Duodenal mucosa (tissue), 2 donors: ENCODE measurements at regions not wholly inside any gene's neighbourhood (a gene's known extent, or its start where the extent isn't known, plus 50 kb on each side); places are given as distances from the start of the nearest gene placed in this dataset.

ENCODE experiments used
- H3K27ac ChIP-seq: one replicate; pipeline ENCODE4 v1.7.0; 2013; ENCODE audit warnings: low read depth, low read length
- H3K27me3 ChIP-seq, 2 donors: one replicate each; pipeline ENCODE4 v1.7.0; 2013; ENCODE audit warnings: low read length in 2 of 2, control low read depth in 1 of 2; ENCODE audit not compliant: insufficient read depth in 2 of 2, control insufficient read depth in 1 of 2
- H3K36me3 ChIP-seq, 2 donors: one replicate each; pipeline ENCODE4 v1.7.0; 2013; ENCODE audit warnings: low read length in 2 of 2, control low read depth in 1 of 2; ENCODE audit not compliant: insufficient read depth in 2 of 2, control insufficient read depth in 1 of 2
- H3K4me1 ChIP-seq, 2 donors: one replicate each; pipeline ENCODE4 v1.7.0; 2013; ENCODE audit warnings: low read length in 2 of 2, control low read depth in 1 of 2; ENCODE audit not compliant: insufficient read depth in 2 of 2, control insufficient read depth in 1 of 2
- H3K4me3 ChIP-seq, 2 donors: one replicate each; pipeline ENCODE4 v1.7.0; 2013; ENCODE audit warnings: low read length in 2 of 2, low read depth in 1 of 2
- H3K9ac ChIP-seq, 2 donors: one replicate each; pipeline ENCODE4 v1.7.0; 2013; ENCODE audit warnings: low read length in 2 of 2, low read depth in 1 of 2
- H3K9me3 ChIP-seq, 2 donors: one replicate each; pipeline ENCODE4 v1.7.0; 2013; ENCODE audit warnings: low read length in 2 of 2, control low read depth in 1 of 2; ENCODE audit not compliant: control insufficient read depth in 1 of 2

DNA sequence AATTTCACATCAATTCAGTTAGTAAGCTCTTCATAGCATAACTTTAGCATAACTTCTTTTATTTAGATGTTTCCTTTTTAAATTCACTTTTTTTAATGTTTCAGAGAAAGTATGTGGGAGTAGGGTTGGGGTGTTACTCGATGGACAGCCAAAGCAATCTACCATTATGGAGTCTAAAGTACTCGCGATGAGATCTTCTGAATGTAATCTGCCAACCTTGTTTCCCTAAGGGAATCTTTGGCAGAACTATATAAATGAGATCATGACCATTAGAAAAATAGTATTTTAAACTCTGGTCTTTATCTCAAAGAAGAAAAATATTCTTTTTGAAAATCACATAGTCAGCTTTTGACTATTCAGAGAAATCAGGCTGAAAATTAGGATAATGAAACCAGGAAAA is 103.9 kb downstream of the BBS10 start:
- Histone ChIP-seq H3K9me3 (no peaks in the 10 kb centered on the region), H3K27ac (no peak overlapping the region)

GRCh38 chr12:76242813-76243550 is 105.2 kb downstream of the BBS10 start:
- Histone ChIP-seq H3K27ac (no peak overlapping the region), H3K36me3 (no peaks in the 10 kb centered on the region), H3K27me3 (no peaks in the 10 kb centered on the region), H3K9ac (no peak overlapping the region), H3K4me1 (no peaks in the 10 kb centered on the region), H3K4me3 (no peak overlapping the region), H3K9me3 (no peaks in the 10 kb centered on the region)

More for the DNA sequence above, 103.9 kb downstream of the BBS10 start:
- Histone ChIP-seq H3K4me1 (no peaks in the 10 kb centered on the region), H3K27me3 (no peaks in the 10 kb centered on the region), H3K9ac (no peak overlapping the region), H3K36me3 (no peaks in the 10 kb centered on the region), H3K4me3 (no peak overlapping the region)

GRCh38 chr12:76241371-76241770 is 106.8 kb downstream of the BBS10 start:
- Histone ChIP-seq H3K9ac (no peak overlapping the region), H3K4me1 (no peaks in the 10 kb centered on the region), H3K36me3 (no peaks in the 10 kb centered on the region), H3K9me3 (no peaks in the 10 kb centered on the region), H3K4me3 (no peak overlapping the region), H3K27ac (no peak overlapping the region), H3K27me3 (no peaks in the 10 kb centered on the region)

- Histone ChIP-seq H3K4me1 (no peaks in the 10 kb centered on the region), H3K4me3 (no peak overlapping the region), H3K27me3 (no peaks in the 10 kb centered on the region), H3K9ac (no peak overlapping the region), H3K27ac (no peak overlapping the region), H3K9me3 (no peaks in the 10 kb centered on the region), H3K36me3 (no peaks in the 10 kb centered on the region)
Measured at GRCh38 chr12:76240281-76240680, 107.9 kb downstream of the BBS10 start.

GRCh38 chr12:76238688-76239087 is 109.5 kb downstream of the BBS10 start:
- H3K4me3 ChIP-seq, result no peak overlapping the region
- H3K36me3 ChIP-seq, result no peaks in the 10 kb centered on the region
- H3K27me3 ChIP-seq, result no peaks in the 10 kb centered on the region
- no peaks in the 10 kb centered on the region for H3K9me3 ChIP-seq
- no peak overlapping the region for H3K9ac ChIP-seq
- H3K27ac ChIP-seq, result no peak overlapping the region
- H3K4me1 ChIP-seq, result no peaks in the 10 kb centered on the region

DNA sequence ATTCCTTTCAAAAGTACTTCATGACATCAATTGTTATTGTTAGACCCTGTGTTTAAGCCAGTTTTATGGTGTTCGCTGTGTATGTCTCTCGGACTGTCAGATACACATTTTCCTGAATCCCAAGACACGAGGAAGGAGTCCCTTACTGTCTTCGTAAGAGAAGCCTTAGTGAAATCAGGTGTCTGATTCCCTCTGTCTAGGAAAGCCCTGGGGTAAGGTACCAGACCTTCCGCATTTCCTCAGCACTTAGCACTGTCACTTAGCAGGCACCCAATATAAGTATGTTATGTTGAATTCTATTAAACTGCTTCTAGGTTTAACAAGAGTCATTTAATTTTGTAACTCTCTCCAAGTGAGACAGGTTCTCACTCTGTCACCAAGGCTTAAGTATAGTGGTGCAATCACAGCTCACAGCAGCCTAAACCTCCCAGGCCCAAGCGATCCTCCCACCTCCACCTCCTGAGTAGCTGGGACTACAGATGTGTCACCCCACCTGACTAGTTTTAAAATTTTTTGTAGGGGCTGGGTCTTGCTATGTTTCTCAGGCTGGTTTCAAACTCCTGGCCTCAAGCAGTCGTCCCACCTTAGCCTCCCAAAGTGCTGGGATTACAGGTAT is 111.0 kb downstream of the BBS10 start:
- no peak overlapping the region for H3K4me3 ChIP-seq
- no peak overlapping the region for H3K9ac ChIP-seq
- H3K36me3 ChIP-seq, result no peaks in the 10 kb centered on the region
- no peaks in the 10 kb centered on the region for H3K9me3 ChIP-seq
- no peaks in the 10 kb centered on the region for H3K4me1 ChIP-seq
- no peaks in the 10 kb centered on the region for H3K27me3 ChIP-seq
- no peak overlapping the region for H3K27ac ChIP-seq

- H3K4me3 ChIP-seq, result no peak overlapping the region
- H3K36me3 ChIP-seq, result no peaks in the 10 kb centered on the region
- no peaks in the 10 kb centered on the region for H3K9me3 ChIP-seq
- no peak overlapping the region for H3K9ac ChIP-seq
- no peaks in the 10 kb centered on the region for H3K4me1 ChIP-seq
- no peak overlapping the region for H3K27ac ChIP-seq
- no peaks in the 10 kb centered on the region for H3K27me3 ChIP-seq
Measured at GRCh38 chr12:76236640-76237039, 111.6 kb downstream of the BBS10 start.

- H3K27me3 ChIP-seq, result no peaks in the 10 kb centered on the region
- H3K4me1 ChIP-seq, result no peaks in the 10 kb centered on the region
- no peaks in the 10 kb centered on the region for H3K9me3 ChIP-seq
- no peaks in the 10 kb centered on the region for H3K36me3 ChIP-seq
- H3K4me3 ChIP-seq, result no peak overlapping the region
- H3K9ac ChIP-seq, result no peak overlapping the region
- H3K27ac ChIP-seq, result no peak overlapping the region
Measured at GRCh38 chr12:76234741-76235140, 113.5 kb downstream of the BBS10 start.

DNA sequence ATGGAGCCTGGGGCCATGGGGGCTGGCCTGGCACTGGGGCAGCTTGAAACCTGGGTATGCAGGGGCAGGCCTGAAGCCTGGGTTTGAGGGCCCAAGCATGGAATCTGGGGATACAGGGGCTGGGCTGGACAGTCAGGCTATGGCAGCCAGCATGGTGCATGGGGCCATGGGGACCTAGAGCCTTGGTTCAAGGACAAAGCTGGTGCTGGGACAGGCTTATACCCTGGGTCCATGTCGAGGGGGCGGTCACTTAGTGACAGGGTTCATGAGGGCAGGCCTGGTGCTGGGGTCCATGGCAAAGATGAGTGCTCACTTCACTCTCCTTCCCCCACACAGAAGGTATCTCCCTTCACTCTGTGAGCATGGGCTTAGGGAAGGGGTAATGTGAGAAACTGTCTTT is 116.2 kb downstream of the BBS10 start:
- no peaks in the 10 kb centered on the region for H3K27me3 ChIP-seq

GRCh38 chr12:76226956-76227355 is 121.3 kb downstream of the BBS10 start:
- Histone ChIP-seq H3K36me3 (no peaks in the 10 kb centered on the region), H3K4me1 (no peaks in the 10 kb centered on the region), H3K9me3 (no peaks in the 10 kb centered on the region), H3K27me3 (no peaks in the 10 kb centered on the region), H3K4me3 (no peak overlapping the region), H3K9ac (no peak overlapping the region), H3K27ac (no peak overlapping the region)

More for the DNA sequence above, 116.2 kb downstream of the BBS10 start:
- Histone ChIP-seq H3K36me3 (no peaks in the 10 kb centered on the region), H3K4me3 (no peak overlapping the region), H3K9ac (no peak overlapping the region), H3K9me3 (no peaks in the 10 kb centered on the region), H3K4me1 (no peaks in the 10 kb centered on the region), H3K27ac (no peak overlapping the region)
